Keratinocyte (primary cell): ENCODE measurements at regions not wholly inside any gene's neighbourhood (a gene's known extent, or its start where the extent isn't known, plus 50 kb on each side); places are given as distances from the start of the nearest gene placed in this dataset.

Experiments used
- CTCF ChIP-seq, 3 experiments: IDR thresholded peaks in 1 of 3; conservative IDR thresholded peaks in 1 of 3; optimal IDR thresholded peaks in 1 of 3; 2 replicates in 2 of 3; 3 replicates in 1 of 3; pipeline versions ENCODE3 to v1.5.1; 2011; ENCODE audit warnings: low read length in 3 of 3, mild to moderate bottlenecking in 3 of 3, moderate library complexity in 2 of 3, control low read depth in 1 of 3, inconsistent platforms in 1 of 3; ENCODE audit not compliant: insufficient read depth in 2 of 3; ENCODE audit errors: extremely low read depth in 1 of 3
- EZH2 ChIP-seq: IDR thresholded peaks from one replicate; pipeline ENCODE4 v1.6.1; 2012; ENCODE audit warnings: inconsistent platforms, mild to moderate bottlenecking, low read length, moderate library complexity

DNA sequence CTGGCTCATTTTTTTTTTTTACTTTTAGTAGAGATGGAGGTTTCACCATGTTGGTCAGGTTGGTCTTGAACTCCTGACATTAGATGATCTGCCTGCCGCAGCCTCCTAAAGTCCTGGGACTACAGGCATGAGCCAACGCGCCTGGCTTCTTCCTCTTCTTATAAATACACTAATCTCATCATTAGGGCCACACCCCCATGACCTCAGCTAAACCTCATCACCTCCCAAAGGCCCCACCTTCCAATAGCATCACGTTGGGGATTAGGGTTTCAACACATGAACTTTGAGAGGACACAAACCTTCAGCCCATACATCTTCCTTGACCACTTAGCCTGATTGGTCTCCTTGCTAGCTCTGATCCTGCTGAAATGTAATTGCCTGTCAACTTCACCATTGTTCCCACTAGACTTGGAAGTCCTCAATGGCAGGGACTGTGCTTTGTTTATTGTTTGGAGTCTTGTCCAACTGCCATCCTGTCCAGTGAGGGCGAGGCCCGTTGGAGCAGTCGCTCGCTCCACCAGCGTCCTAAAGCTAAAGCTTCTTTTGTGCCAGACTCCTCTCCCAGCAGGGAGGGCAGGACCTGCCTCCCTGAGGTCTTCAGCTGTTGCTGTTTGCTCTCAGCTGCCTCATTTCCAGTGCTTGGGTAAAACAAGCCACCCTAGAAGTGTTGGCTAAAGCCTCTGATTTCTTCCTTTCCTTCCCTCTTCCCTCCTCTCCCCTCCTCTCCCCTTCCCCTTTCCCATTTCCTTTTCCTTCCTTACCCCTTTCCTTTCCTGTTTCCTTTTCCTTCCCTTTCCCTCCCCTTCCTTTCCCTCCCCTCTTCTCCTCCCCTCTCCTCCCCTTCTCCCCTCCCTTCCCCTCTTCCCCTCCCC, 85.3 kb downstream of the HAPSTR1 start:
- TF ChIP-seq CTCF (optimal IDR thresholded peaks at IDR 0.05 in 1 of 3, IDR thresholded peaks at IDR 0.05 in 1 of 3, conservative IDR thresholded peaks at IDR 0.05 in 1 of 3; ENCODE audit: extremely low read depth in 1 of 3, insufficient read depth in 2 of 3, low read length in 3 of 3) (no peak), EZH2 (no peak)
